GM18511 (cell line): ENCODE measurements at regions not wholly inside any gene's neighbourhood (a gene's known extent, or its start where the extent isn't known, plus 50 kb on each side); places are given as distances from the start of the nearest gene placed in this dataset.
"Not testable (repeated sequence)": the region's sequence is repeated elsewhere in the genome, so short reads cannot be mapped to it uniquely, and the experiment has no call there.

Source experiments
- ATAC-seq: cut with Tn5 transposase; IDR thresholded peaks from one replicate; pipeline ENCODE4 v1.9.1; 2021; ENCODE audit warnings: mild to moderate bottlenecking, moderate library complexity; ENCODE audit not compliant: unreplicated experiment

- no peak for ATAC-seq
Observed at GRCh38 chr11:35046681-35047080, 92.3 kb upstream of the CD44 start.

GRCh38 chr11:35047179-35047578 is 91.8 kb upstream of the CD44 start:
- ATAC-seq = no peak

GRCh38 chr11:35047769-35048168 is 91.2 kb upstream of the CD44 start:
- no peak for ATAC-seq

GRCh38 chr11:35048346-35048745 is 90.6 kb upstream of the CD44 start:
- ATAC-seq = not testable (repeated sequence)

GRCh38 chr11:35049859-35050531 is 89.0 kb upstream of the CD44 start:
- peak; percentile 61 for ATAC-seq

GRCh38 chr11:35050541-35050995 is 88.4 kb upstream of the CD44 start:
- peak; percentile 37 for ATAC-seq

- ATAC-seq = no peak
Observed at GRCh38 chr11:35056391-35057093, 82.4 kb upstream of the CD44 start.

GRCh38 chr11:35057926-35058668 is 80.9 kb upstream of the CD44 start:
- ATAC-seq = no peak

GRCh38 chr11:35058669-35059434 is 80.1 kb upstream of the CD44 start:
- ATAC-seq = no peak

- ATAC-seq = no peak
Observed at GRCh38 chr11:35061516-35062440, 77.2 kb upstream of the CD44 start.

GRCh38 chr11:35063488-35063931 is 75.5 kb upstream of the CD44 start:
- no peak for ATAC-seq

GRCh38 chr11:35064114-35064800 is 74.7 kb upstream of the CD44 start:
- ATAC-seq = no peak

GRCh38 chr11:35065566-35065965 is 73.4 kb upstream of the CD44 start:
- no peak for ATAC-seq

GRCh38 chr11:35066030-35066429 is 72.9 kb upstream of the CD44 start:
- no peak for ATAC-seq

GRCh38 chr11:35066783-35067423 is 72.1 kb upstream of the CD44 start:
- peak; percentile 96 for ATAC-seq

GRCh38 chr11:35071722-35072121 is 67.2 kb upstream of the CD44 start:
- no peak for ATAC-seq

- no peak for ATAC-seq
Observed at GRCh38 chr11:35073691-35074419, 65.1 kb upstream of the CD44 start.
